Upper lobe of right lung (tissue), 1 donor: ENCODE measurements at regions not wholly inside any gene's neighbourhood (a gene's known extent, or its start where the extent isn't known, plus 50 kb on each side); places are given as distances from the start of the nearest gene placed in this dataset.

Experiments
- ATAC-seq: fragments of 200-7000 bp; cut with Tn5 transposase; one replicate; pipeline ENCODE4 v1.9.1; 2020; ENCODE audit warnings: mild to moderate bottlenecking, moderate library complexity
- DNase-seq: peaks from one replicate; pipeline ENCODE4 v3.0.0-alpha.2; 2020
- H3K27ac ChIP-seq: fragments of 200-600 bp; one replicate; pipeline ENCODE4 v1.8.0; 2022
- H3K27me3 ChIP-seq: fragments of 200-600 bp; one replicate; pipeline ENCODE4 v1.8.0; 2022; ENCODE audit warnings: mild to moderate bottlenecking
- H3K36me3 ChIP-seq: fragments of 200-600 bp; one replicate; pipeline ENCODE4 v1.8.0; 2022
- H3K4me1 ChIP-seq: fragments of 200-600 bp; one replicate; pipeline ENCODE4 v1.8.0; 2022
- H3K4me3 ChIP-seq: fragments of 200-600 bp; one replicate; pipeline ENCODE4 v1.8.0; 2022; ENCODE audit warnings: mild to moderate bottlenecking
- H3K9me3 ChIP-seq: fragments of 200-600 bp; one replicate; pipeline ENCODE4 v1.8.0; 2022
- CTCF ChIP-seq: fragments of 200-600 bp; IDR thresholded peaks from one replicate; pipeline ENCODE4 v1.8.0; 2022; ENCODE audit warnings: antibody characterized with exemption
- intact Hi-C: fragments of 100-400 bp; cut with DNase I; formaldehyde crosslinking; loops from one replicate; pipeline ENCODE4 v1.11.0; 2022
- donor health status: DM: no; HTN: yes; CAD: no; lungs with severe emphysema.

- H3K36me3 ChIP-seq: no peaks in the 10 kb centered on the region
- ATAC-seq (no peak), DNase-seq (no peak)
- intact Hi-C loops: no loop called here
- H3K4me1 ChIP-seq: peaks cover 2% of the 10 kb centered on the region
- H3K4me3 ChIP-seq: no peak overlapping the region
- H3K9me3 ChIP-seq: no peaks in the 10 kb centered on the region
- H3K27me3 ChIP-seq: no peaks in the 10 kb centered on the region
- no peak for TF ChIP-seq CTCF
- H3K27ac ChIP-seq: no peak overlapping the region
Measured at GRCh38 chr7:22884911-22885788, 62.5 kb upstream of the TOMM7 start.

GRCh38 chr7:22882106-22882505 is 59.5 kb upstream of the TOMM7 start:
- Histone ChIP-seq H3K27ac (no peak overlapping the region), H3K9me3 (no peaks in the 10 kb centered on the region), H3K36me3 (no peaks in the 10 kb centered on the region), H3K4me1 (peaks cover 2% of the 10 kb centered on the region), H3K4me3 (no peak overlapping the region), H3K27me3 (no peaks in the 10 kb centered on the region)
- no peak for TF ChIP-seq CTCF
- DNase-seq (no peak), ATAC-seq (no peak)
- intact Hi-C loops: no loop called here

GRCh38 chr7:22879709-22880306 is 57.2 kb upstream of the TOMM7 start:
- no peak for TF ChIP-seq CTCF
- Histone ChIP-seq H3K4me3 (no peak overlapping the region), H3K9me3 (no peaks in the 10 kb centered on the region), H3K27me3 (no peaks in the 10 kb centered on the region), H3K27ac (no peak overlapping the region), H3K36me3 (no peaks in the 10 kb centered on the region), H3K4me1 (no peaks in the 10 kb centered on the region)
- intact Hi-C loops: no loop called here
- ATAC-seq: no peak
- no peak for DNase-seq

GRCh38 chr7:22879280-22879679 is 56.6 kb upstream of the TOMM7 start:
- DNase-seq (no peak), ATAC-seq (peak; percentile 57)
- no peaks in the 10 kb centered on the region for H3K9me3 ChIP-seq
- TF ChIP-seq CTCF: no peak
- H3K4me3 ChIP-seq: no peak overlapping the region
- H3K36me3 ChIP-seq: no peaks in the 10 kb centered on the region
- intact Hi-C loops: no loop called here
- no peak overlapping the region for H3K27ac ChIP-seq
- H3K27me3 ChIP-seq: no peaks in the 10 kb centered on the region
- no peaks in the 10 kb centered on the region for H3K4me1 ChIP-seq

GRCh38 chr7:22876986-22877729 is 54.5 kb upstream of the TOMM7 start:
- no peak overlapping the region for H3K27ac ChIP-seq
- DNase-seq: no peak
- intact Hi-C loops: no loop called here
- ATAC-seq: no peak
- no peaks in the 10 kb centered on the region for H3K4me1 ChIP-seq
- no peaks in the 10 kb centered on the region for H3K27me3 ChIP-seq
- H3K9me3 ChIP-seq: no peaks in the 10 kb centered on the region
- no peak for TF ChIP-seq CTCF
- H3K4me3 ChIP-seq: no peak overlapping the region
- H3K36me3 ChIP-seq: no peaks in the 10 kb centered on the region
